Amniotic epithelial cell (primary cell): ENCODE measurements at regions not wholly inside any gene's neighbourhood (a gene's known extent, or its start where the extent isn't known, plus 50 kb on each side); places are given as distances from the start of the nearest gene placed in this dataset.

ENCODE experiments used
- DNase-seq: peaks from one replicate; pipeline ENCODE4 v3.0.0-alpha.2; 2010; ENCODE audit warnings: low read depth

- DNase-seq, result no peak
These were observed 194.3 kb downstream of the NR2F2 start for GRCh38 chr15:96524676-96525417.

GRCh38 chr15:96535148-96535547 is 204.6 kb downstream of the NR2F2 start:
- no peak for DNase-seq

- no peak for DNase-seq
These were observed 208.0 kb downstream of the NR2F2 start for GRCh38 chr15:96538491-96538890.

DNA sequence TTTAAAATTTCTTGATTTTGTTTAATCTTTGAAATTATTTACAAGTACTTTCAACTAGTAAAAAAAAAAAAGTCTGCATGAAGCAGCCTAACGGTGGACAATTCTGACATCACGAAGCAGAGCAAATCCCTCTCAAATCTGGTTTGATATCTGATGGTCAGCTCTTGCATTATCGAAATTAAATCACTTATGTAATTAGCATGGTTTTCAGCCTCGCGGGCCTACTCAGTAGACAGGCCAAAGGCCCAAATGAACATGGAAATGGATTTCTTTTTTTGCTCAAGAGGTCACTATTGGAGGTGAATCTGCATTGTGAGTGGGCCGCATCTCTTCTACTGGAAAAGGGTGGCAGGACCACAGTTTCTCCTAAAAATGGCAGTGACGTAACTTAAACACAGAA is 209.8 kb downstream of the NR2F2 start:
- DNase-seq, result no peak

DNA sequence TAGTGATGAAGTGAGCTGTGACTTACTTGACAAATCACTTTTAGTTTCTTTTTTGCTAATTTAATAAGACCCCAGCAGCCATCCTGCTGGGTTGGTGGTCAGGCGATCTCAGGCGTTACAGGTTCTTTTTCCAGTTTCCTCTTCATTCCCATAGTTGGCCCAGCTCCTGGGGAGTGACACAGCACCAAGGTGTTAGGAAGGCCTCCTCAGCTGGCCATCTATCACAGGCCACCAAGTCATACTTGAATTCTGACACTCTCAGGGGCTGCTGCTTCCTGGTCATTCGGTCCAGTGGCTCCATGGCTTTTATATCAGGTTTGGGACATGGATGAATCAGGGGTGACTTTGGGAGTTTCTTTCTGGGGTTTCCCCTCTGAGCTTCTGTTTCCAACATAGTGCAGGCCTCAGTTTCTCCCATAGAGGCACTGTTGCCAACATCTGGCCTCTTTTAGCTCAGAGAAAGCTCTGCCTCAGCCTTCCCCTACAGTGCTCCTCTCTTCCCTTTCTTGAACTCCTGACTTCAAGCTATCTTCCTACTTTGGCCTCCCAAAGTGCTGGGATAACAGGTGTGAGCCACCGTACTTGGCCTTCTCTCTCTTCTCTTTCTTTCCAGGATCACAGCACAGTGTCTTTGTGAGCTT is 211.8 kb downstream of the NR2F2 start:
- no peak for DNase-seq

DNA sequence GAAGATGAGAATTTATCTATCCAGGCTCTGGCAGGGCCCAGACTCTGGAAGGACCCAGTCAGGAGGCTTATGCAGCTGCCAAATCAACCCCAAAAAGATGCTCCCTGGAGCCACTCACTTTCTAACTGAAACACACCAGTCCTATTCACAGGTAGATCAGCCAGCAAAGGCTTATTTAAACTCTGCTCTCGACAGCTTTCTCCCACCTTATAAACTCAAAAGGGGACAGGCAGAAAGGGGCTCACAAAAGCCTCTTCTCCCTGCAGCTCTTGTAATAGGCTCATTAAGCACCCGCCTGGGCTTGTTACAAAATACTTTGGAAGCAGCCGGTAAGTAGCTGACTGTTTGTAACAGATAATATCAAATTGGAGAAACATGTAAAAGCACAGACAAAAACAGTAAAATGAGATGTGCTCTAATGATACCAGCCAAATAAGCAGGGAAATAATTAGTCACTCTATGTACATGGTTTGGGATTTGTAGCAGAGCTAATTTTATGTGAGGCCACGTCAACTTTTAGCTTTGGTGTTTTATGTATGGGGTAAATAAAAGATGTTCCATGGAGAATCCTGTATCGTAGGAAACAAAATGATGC is 213.8 kb downstream of the NR2F2 start:
- DNase-seq, result no peak

- no peak for DNase-seq
These were observed 218.6 kb downstream of the NR2F2 start for GRCh38 chr15:96549136-96549535.

DNA sequence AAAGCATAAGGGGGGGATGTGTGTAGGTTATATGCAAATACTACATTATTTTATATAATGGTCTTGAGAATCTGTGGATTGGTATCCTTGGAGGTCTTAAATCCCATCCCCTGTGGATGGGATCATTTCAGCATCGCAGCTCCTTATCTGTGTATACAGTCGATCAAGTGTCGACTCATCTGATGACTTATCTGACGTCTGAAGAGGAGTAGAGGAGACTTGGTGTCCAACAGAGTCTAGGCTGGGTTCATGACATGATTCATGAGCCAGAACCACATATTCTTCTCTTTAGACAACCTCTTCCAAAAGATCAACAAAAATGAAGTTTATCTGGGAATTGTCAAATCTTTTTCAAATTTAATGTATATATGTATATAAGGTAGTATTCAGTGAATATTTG is 220.7 kb downstream of the NR2F2 start:
- no peak for DNase-seq

DNA sequence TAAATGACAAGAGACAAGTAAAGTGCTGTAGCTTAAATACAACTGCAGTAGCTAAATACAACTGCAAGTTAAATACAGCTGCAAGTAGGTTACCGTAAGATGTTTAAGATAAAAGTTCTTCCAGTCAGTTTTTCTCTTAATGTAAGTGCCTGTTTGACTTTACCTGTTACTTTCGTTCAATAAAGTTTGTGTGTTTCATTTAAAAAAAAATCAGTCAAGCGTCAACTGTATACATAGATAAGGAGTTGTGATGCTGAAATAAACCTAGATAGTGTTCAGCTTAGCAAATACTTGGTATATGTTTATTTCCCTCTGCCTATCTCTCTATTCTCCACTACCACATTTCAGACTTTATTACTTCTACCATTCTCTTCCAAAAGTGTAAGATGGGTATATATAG is 221.2 kb downstream of the NR2F2 start:
- no peak for DNase-seq

- DNase-seq, result no peak
These were observed 222.5 kb downstream of the NR2F2 start for GRCh38 chr15:96553006-96553405.

- DNase-seq, result no peak
These were observed 223.0 kb downstream of the NR2F2 start for GRCh38 chr15:96553451-96553850.

- DNase-seq, result no peak
These were observed 223.4 kb downstream of the NR2F2 start for GRCh38 chr15:96553931-96554330.

- DNase-seq, result no peak
These were observed 224.0 kb downstream of the NR2F2 start for GRCh38 chr15:96554541-96554940.

GRCh38 chr15:96559087-96559486 is 228.6 kb downstream of the NR2F2 start:
- DNase-seq, result no peak

- no peak for DNase-seq
These were observed 229.1 kb downstream of the NR2F2 start for GRCh38 chr15:96559631-96560030.

DNA sequence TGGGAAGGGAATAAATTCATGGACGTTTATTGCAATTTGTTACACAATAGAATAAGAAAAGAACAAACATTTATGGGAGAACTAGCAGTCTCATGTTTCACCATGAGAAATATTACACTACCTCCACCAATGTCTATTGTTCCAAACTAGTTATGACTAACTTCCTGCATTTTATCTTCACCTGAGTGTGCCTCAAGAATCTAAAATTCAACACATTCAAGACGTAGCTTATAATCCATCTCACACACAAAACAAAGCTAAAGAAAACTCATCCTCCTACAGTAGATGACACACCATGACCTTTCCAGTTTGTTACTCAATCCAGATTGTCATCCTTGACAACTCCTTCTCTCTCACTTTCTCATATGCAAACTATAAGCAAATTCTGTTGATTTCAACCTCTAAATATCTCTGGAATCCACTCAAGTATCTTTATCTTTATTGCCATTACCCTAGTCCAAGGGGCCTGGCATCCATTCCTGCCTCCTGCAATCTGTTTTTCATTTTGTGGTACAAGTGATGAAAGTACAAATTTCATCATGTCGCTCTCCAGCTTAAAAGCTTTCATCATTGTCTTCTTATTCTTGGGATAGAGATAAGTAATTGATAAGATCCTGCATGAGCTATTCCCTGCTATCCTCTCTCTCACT is 229.9 kb downstream of the NR2F2 start:
- no peak for DNase-seq

DNA sequence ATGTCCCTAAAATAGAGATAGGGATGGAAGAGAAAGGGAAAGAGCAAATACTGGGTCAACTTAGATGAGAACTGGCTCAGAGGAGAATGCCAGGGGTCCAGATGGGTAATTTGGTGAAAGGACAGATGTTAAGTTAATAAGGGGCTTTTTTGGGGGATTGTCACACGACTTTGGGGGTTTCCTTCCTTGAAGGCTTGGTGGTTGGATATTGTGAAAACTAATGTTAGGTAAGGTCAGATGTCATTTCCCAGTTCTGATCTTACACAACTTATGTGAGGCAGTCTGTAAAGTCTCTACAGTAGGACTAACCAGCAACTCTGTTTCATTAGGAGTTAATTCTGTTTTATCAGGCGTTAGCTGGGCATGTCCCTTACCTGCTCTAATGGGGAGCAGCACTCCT is 231.1 kb downstream of the NR2F2 start:
- DNase-seq, result no peak

GRCh38 chr15:96564546-96564945 is 234.0 kb downstream of the NR2F2 start:
- DNase-seq, result no peak

GRCh38 chr15:96565266-96565665 is 234.8 kb downstream of the NR2F2 start:
- no peak for DNase-seq

DNA sequence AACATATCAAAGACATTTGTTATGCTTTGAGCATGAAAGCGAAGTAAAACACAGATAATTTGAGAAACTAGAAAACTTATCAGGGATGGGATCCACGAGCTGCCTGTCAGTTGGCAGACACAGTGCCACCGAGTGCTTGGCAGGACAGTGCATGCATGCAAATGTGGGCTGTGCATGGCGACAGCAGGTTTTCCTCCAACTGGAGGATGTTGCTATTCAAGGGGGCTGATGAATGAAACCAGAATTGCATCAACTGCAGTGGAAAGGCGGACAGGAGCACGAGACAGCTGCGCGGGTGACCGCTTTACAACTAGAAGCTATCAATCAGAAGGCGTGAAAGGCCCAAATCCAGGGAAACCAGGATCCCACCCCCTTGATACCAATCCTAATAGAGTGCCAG is 244.3 kb downstream of the NR2F2 start:
- no peak for DNase-seq

GRCh38 chr15:96576596-96576995 is 246.1 kb downstream of the NR2F2 start:
- no peak for DNase-seq

GRCh38 chr15:96578393-96578792 is 247.9 kb downstream of the NR2F2 start:
- no peak for DNase-seq

DNA sequence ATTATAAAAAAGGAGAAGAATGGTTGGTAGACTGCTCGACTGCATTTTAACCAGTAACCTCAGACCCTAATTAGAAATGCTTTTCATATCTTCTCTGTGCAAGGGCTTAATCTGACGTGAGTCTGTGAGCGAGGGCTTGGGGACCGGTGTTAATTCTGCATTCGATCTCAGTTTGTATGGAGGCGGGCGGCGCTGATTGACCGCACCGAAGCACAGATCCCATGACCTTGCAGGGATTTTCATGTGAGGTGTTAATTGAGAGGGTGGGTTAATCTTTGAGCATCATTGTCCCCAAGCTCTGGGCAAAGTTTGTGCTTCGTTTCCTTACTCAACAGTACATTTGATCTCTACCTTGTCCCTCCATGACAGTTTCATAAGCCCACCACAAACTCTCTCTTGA is 250.9 kb downstream of the NR2F2 start:
- no peak for DNase-seq
